ENCODE measurements at regions not wholly inside any gene's neighbourhood (a gene's known extent, or its start where the extent isn't known, plus 50 kb on each side); places are given as distances from the start of the nearest gene placed in this dataset.

DNA sequence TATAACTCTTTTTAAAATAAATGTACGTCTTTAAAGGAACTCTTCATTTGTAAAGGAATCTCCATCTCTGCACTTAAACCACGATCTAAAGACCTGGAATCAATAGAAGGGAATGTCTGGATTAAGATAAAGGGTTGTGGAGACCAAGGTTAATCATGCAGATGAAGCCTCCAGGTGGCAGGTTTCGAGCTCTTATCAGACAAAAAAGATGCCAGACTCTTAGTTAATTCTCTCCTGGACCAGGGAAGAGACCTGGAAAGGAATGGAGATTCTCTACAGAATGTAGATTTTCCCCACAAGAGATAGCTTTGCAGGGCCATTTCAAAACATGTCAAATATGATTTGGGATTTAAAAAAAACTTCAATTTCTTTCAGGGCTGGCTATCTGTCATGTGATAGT is 71.5 kb upstream of the SSTR4 start:
- TF ChIP-seq CBX3 (IDR thresholded peaks at IDR 0.05; ENCODE audit: borderline replicate concordance, low read depth), result no peak
- TF ChIP-seq, protein P1, sequence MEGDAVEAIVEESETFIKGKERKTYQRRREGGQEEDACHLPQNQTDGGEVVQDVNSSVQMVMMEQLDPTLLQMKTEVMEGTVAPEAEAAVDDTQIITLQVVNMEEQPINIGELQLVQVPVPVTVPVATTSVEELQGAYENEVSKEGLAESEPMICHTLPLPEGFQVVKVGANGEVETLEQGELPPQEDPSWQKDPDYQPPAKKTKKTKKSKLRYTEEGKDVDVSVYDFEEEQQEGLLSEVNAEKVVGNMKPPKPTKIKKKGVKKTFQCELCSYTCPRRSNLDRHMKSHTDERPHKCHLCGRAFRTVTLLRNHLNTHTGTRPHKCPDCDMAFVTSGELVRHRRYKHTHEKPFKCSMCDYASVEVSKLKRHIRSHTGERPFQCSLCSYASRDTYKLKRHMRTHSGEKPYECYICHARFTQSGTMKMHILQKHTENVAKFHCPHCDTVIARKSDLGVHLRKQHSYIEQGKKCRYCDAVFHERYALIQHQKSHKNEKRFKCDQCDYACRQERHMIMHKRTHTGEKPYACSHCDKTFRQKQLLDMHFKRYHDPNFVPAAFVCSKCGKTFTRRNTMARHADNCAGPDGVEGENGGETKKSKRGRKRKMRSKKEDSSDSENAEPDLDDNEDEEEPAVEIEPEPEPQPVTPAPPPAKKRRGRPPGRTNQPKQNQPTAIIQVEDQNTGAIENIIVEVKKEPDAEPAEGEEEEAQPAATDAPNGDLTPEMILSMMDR (IDR thresholded peaks at IDR 0.05 in 2 of 3, conservative IDR thresholded peaks at IDR 0.05 in 1 of 3; ENCODE audit: control insufficient read depth in 2 of 3, extremely low read depth in 1 of 3, insufficient read depth in 1 of 3, low read depth in 3 of 3, low read length in 3 of 3), result no peak
- no peak for TF ChIP-seq POLR2AphosphoS2 (IDR thresholded peaks at IDR 0.05; ENCODE audit: low read depth, low read length)
- TF ChIP-seq RAD21 (IDR thresholded peaks at IDR 0.05; ENCODE audit: insufficient read depth, low read depth, low read length), result no peak
- TF ChIP-seq ETV6 (conservative IDR thresholded peaks at IDR 0.05 in 1 of 2, IDR thresholded peaks at IDR 0.05 in 1 of 2; ENCODE audit: borderline replicate concordance in 1 of 2, low read depth in 1 of 2), result no peak
- TF ChIP-seq HSF1 (IDR thresholded peaks at IDR 0.05; ENCODE audit: low read depth, low read length), result no peak
- no peak for TF ChIP-seq POLR2AphosphoS5 (IDR thresholded peaks at IDR 0.05; ENCODE audit: low read length)
- TF ChIP-seq, protein P2, sequence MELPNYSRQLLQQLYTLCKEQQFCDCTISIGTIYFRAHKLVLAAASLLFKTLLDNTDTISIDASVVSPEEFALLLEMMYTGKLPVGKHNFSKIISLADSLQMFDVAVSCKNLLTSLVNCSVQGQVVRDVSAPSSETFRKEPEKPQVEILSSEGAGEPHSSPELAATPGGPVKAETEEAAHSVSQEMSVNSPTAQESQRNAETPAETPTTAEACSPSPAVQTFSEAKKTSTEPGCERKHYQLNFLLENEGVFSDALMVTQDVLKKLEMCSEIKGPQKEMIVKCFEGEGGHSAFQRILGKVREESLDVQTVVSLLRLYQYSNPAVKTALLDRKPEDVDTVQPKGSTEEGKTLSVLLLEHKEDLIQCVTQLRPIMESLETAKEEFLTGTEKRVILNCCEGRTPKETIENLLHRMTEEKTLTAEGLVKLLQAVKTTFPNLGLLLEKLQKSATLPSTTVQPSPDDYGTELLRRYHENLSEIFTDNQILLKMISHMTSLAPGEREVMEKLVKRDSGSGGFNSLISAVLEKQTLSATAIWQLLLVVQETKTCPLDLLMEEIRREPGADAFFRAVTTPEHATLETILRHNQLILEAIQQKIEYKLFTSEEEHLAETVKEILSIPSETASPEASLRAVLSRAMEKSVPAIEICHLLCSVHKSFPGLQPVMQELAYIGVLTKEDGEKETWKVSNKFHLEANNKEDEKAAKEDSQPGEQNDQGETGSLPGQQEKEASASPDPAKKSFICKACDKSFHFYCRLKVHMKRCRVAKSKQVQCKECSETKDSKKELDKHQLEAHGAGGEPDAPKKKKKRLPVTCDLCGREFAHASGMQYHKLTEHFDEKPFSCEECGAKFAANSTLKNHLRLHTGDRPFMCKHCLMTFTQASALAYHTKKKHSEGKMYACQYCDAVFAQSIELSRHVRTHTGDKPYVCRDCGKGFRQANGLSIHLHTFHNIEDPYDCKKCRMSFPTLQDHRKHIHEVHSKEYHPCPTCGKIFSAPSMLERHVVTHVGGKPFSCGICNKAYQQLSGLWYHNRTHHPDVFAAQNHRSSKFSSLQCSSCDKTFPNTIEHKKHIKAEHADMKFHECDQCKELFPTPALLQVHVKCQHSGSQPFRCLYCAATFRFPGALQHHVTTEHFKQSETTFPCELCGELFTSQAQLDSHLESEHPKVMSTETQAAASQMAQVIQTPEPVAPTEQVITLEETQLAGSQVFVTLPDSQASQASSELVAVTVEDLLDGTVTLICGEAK (IDR thresholded peaks at IDR 0.05; ENCODE audit: borderline replicate concordance), result no peak
- TF ChIP-seq EZH2 (IDR thresholded peaks at IDR 0.05; ENCODE audit: borderline replicate concordance, control insufficient read depth, low read depth, low read length), result no peak
- TF ChIP-seq SIN3A (IDR thresholded peaks at IDR 0.05; ENCODE audit: low read depth, low read length), result no peak
- no peak for TF ChIP-seq CHD1 (IDR thresholded peaks at IDR 0.05; ENCODE audit: low read depth, low read length)
- TF ChIP-seq POLR2A (IDR thresholded peaks at IDR 0.05; ENCODE audit: low read depth, low read length), result no peak

All from GM12878 (cell line).